AG04449 (cell line): ENCODE measurements at regions not wholly inside any gene's neighbourhood (a gene's known extent, or its start where the extent isn't known, plus 50 kb on each side); places are given as distances from the start of the nearest gene placed in this dataset.
A peak's percentile ranks its signal among the peaks of the same experiment; 100 is the strongest.

Experiments
- CTCF ChIA-PET: fragments of 350-600 bp; formaldehyde crosslinking; extraction: SDS; loops from one replicate; lab custom pipeline; 2021; ENCODE audit warnings: antibody characterized with exemption; lab: Yijun Ruan, JAX
- POLR2A ChIA-PET: fragments of 400-600, 350-600 bp; formaldehyde crosslinking; extraction: SDS; loops from one replicate; lab custom pipeline; 2020; ENCODE audit warnings: antibody characterized with exemption, inconsistent platforms; lab: Yijun Ruan, JAX
- DNase-seq: peaks from one replicate; pipeline ENCODE4 v3.0.0-alpha.2; 2010; ENCODE audit warnings: low read depth, low spot score
- H3K4me3 ChIP-seq: 2 replicates; pipeline ENCODE4 v1.5.1; 2011; ENCODE audit warnings: low read depth, mild to moderate bottlenecking, control low read depth, low read length
- TF ChIP-seq, protein P1 (sequence below): IDR thresholded peaks from one replicate; pipeline ENCODE4 v1.5.1; 2011; ENCODE audit warnings: mild to moderate bottlenecking, moderate library complexity, low read length, control low read depth, inconsistent platforms; ENCODE audit not compliant: insufficient read depth; ENCODE audit errors: missing control alignments

DNA sequence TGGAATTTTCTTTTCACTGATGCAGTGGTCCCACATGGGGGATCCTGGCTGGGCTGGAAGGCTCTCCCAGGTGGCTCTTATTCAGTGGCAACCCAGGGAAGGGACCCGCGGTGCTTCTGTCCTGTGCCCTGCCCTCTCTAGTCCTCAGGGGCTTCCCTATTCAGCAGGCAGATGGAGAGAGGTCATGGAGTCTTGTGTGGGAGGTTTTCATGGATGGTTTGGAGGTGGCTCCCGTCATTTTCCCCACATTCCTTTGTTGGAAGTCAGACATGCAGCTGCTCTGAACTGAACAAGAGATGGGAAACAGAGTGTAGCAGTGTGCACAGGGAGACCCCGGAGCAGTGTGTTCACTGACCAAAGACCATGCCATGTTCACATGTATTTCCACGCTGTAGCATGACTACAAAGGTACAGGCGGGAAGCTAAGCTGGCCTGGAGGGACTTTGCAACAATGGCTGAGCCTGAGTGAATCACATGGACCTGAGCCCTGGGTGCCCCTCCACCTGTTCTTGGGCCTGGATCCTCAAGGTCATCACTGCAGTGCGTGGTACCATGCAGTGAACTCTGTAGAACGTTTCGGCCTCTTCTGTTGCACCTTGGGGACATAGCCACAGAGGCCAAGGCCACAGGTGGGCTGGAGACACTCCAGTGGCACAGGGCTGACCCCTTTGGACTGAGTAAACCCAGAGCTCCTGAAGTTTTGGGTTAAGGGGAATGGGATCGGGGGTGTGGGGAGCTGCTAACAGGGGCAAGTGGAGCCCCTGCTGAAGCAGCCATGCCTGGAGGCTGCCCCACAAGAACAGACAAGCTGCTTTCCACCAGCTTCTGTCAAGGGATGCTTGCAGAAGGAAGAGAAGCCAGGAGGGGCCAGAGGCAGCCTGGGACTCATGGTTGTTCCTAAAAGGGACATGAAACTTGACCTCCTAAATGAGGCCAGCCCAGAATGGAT is 123.0 kb downstream of the ASB7 start:
- ChIA-PET CTCF (interaction anchor here (0.9 to 1.2 kb wide), 3 partner anchors 9 to 148 kb away, joined by 3 to 4 read pairs (median 3); no protein-coding TSS in a partner anchor), POLR2A (interaction anchor here (1.0 kb wide), 1 partner anchor 40 kb away, joined by 3 read pairs; no protein-coding TSS in a partner anchor)
- H3K4me3 ChIP-seq, result no peak overlapping the region
- TF ChIP-seq, protein P1, sequence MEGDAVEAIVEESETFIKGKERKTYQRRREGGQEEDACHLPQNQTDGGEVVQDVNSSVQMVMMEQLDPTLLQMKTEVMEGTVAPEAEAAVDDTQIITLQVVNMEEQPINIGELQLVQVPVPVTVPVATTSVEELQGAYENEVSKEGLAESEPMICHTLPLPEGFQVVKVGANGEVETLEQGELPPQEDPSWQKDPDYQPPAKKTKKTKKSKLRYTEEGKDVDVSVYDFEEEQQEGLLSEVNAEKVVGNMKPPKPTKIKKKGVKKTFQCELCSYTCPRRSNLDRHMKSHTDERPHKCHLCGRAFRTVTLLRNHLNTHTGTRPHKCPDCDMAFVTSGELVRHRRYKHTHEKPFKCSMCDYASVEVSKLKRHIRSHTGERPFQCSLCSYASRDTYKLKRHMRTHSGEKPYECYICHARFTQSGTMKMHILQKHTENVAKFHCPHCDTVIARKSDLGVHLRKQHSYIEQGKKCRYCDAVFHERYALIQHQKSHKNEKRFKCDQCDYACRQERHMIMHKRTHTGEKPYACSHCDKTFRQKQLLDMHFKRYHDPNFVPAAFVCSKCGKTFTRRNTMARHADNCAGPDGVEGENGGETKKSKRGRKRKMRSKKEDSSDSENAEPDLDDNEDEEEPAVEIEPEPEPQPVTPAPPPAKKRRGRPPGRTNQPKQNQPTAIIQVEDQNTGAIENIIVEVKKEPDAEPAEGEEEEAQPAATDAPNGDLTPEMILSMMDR, result no peak
- DNase-seq, result peak; percentile 49

DNA sequence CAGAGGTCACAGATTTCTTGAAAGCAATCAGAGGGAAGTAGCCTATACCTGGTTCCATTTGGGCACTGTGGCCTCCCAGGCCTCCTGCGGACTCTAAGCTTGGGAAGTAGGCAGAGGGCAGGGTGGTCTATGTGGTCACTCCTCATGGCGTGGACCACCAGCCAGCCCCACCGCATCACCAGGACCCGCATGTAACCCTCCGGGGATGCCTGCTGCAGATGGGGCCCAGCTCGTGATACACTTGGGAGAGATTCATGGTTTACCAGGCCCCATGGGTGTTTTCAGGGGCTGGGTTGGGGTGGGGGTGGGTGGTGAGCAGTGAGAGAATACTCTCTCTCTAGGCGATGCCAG is 123.7 kb downstream of the ASB7 start:
- no peak overlapping the region for H3K4me3 ChIP-seq
- TF ChIP-seq, protein P1, result no peak
- POLR2A ChIA-PET, result no interaction called here
- DNase-seq, result no peak
- CTCF ChIA-PET, result interaction anchor here (0.9 kb wide), 2 partner anchors 8 to 147 kb away, joined by 3 read pairs; no protein-coding TSS in a partner anchor

DNA sequence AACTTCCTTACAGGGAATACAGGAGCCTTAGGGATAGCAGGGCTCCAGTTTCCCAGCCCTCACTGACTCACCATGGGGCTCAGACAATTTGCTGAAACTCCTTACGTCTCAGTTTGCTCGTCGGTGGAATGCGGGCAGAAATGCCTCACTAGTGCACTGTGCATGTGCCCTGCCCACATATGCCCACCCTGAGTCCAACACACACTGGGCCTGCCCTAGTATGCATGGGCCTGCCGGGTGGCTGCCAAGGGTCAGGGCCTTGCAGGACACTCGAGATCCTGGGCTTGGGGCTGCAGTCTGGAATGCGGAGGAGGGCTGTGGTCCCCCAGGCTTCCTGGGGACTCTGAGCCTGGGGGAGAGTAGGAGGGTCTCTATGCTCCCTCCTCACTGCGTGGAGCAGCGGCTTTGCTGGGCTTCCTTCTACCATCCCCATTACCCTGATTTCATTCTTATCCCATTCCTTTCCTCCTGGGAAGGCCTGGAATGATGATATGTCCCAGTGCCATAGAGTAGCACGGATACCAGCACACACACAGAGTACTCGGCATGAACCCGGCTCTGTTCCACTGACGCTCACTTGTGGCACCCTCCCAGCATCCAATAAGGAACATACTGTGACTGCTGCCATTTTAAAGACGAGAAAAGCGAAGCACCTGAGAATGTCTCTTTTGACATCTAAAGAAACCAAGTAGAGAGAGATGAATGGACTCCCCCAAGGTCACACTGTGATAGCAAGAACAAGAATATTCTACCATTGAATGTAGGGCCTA is 124.2 kb downstream of the ASB7 start:
- ChIA-PET CTCF (interaction anchor here (0.9 kb wide), 1 partner anchor 146 kb away, joined by 3 read pairs; no protein-coding TSS in a partner anchor), POLR2A (no interaction called here)
- DNase-seq, result peak; percentile 49
- H3K4me3 ChIP-seq, result no peak overlapping the region
- TF ChIP-seq, protein P1, result no peak

DNA sequence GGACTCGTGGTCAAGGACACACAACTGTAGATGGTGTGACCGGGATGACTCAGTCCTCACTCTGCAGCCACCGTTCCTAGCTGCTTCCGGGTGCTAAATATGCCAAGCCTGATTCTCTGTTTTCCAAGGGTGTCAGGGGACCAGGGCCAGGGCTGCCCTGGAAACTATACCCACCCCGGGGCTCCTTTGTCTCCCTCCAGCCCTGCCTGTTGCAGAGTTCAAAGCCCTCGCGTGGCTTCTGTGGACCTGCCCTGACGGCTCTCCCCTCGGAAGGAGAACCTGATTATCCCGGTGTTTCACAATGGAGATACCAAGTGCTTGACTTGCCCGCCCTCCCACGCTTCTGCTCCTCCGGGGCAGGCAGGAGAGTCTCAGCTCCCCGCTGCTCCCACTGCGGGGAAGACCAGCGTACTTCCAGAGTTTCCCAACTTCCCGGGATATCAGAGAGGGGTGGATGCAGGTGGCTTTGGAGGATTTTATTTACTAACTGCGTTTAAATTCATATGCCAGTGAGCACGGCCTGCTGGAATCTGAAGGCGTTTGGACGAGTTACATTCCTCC is 125.0 kb downstream of the ASB7 start:
- POLR2A ChIA-PET, result no interaction called here
- DNase-seq, result no peak
- CTCF ChIA-PET, result no interaction called here
- TF ChIP-seq, protein P1, result no peak
- H3K4me3 ChIP-seq, result no peak overlapping the region

DNA sequence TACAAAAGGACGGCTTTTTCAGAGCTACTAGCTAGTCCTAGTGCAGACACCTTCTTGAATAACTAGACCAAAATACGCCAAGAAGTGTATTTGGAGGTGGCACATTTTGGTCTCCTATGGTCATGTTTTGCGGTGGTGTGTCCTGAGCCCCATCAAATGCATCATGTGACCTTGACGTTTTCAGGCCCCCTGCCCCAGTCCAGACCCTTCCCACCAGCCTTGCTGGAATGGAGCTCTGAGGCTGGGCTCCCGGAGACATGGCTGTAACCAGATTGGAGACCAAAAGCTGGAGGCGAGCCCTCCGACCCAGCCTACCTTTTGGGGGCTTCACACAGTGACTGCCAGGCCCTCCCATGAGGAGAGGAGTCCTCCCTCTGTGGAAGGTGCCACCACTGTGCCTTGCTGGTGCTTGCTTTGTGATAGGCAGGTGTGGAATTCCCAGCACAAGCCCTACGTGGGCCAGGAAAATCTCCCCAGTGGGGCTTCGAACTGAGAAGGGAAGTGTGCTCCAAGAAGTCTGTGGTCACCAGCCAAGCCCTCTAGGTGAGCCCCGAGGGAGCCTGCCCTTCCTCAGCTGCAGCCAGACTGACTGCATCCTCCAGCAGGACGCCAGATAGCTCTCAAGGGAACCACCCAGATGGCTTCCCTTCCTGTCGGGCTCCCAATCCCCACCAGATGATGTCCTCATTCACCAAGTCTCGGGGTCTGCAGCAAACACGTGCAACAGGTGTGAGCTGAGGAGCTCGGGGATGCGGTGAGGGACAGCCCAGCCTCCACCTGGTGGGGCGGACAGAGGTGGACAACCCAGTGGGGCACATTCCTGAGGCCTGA is 126.2 kb downstream of the ASB7 start:
- H3K4me3 ChIP-seq, result no peak overlapping the region
- TF ChIP-seq, protein P1, result no peak
- DNase-seq, result no peak
- POLR2A ChIA-PET, result no interaction called here
- CTCF ChIA-PET, result interaction anchor here (0.7 to 1.1 kb wide), 2 partner anchors 10 to 144 kb away, joined by 3 read pairs; no protein-coding TSS in a partner anchor
